ENCODE measurements at regions not wholly inside any gene's neighbourhood (a gene's known extent, or its start where the extent isn't known, plus 50 kb on each side); places are given as distances from the start of the nearest gene placed in this dataset.

DNA sequence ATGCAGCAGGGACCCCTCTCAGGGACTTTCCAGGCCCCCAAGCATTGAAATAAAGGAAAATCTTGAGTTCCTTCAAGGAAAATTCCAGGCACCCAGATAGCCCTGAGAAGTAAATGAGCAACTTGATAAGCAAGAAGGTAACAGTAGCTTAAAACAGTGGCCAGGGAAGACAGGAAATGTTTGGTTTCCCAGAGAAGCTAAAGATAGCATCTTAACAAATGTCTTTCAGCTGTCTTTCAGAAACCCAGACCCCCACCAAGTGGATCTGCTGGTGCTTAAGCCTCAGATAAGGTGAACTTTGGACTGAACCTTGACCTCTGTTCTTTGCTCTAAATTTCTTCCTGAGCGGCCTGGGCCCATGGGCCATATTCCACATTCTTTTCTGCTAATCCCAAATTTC is 117.8 kb upstream of the CST7 start:
- Histone ChIP-seq H3K4me3 (no peak overlapping the region), H3K36me3 (no peaks in the 10 kb centered on the region), H3K27me3 (no peaks in the 10 kb centered on the region), H3K4me1 (no peaks in the 10 kb centered on the region), H3K9me3 (peaks cover 0 to 9% (median 0%) of the 10 kb centered on the region in 3 donors), H3K27ac (no peak overlapping the region)
- 87 to 100% methylated on average over 1 of the region's 1 CpG for WGBS, 2 donors (ENCODE audit: low coverage in 1 of 2)
- TF ChIP-seq EP300 (IDR thresholded peaks at IDR 0.05) (no peak), CTCF (IDR thresholded peaks at IDR 0.05) (no peak), POLR2AphosphoS5 (IDR thresholded peaks at IDR 0.05) (no peak), POLR2A (IDR thresholded peaks at IDR 0.05) (no peak)
- ATAC-seq, result no peak

- Histone ChIP-seq H3K27ac (no peak overlapping the region), H3K4me1 (no peaks in the 10 kb centered on the region), H3K9me3 (peaks cover 0 to 9% (median 0%) of the 10 kb centered on the region in 3 donors), H3K27me3 (no peaks in the 10 kb centered on the region), H3K4me3 (no peak overlapping the region), H3K36me3 (no peaks in the 10 kb centered on the region)
- no peak for ATAC-seq
- 80 to 83% methylated on average over 1 of the region's 6 CpGs for WGBS, 2 donors (ENCODE audit: low coverage in 1 of 2)
- no peak for TF ChIP-seq EP300 (IDR thresholded peaks at IDR 0.05)
- no peak for TF ChIP-seq POLR2AphosphoS5 (IDR thresholded peaks at IDR 0.05)
- no peak for TF ChIP-seq CTCF (IDR thresholded peaks at IDR 0.05)
- TF ChIP-seq POLR2A (IDR thresholded peaks at IDR 0.05), result no peak
Observed at GRCh38 chr20:24832518-24832917, 116.6 kb upstream of the CST7 start.

- 71 to 83% methylated on average over 4 to 5 of the region's 6 CpGs for WGBS, 2 donors (ENCODE audit: low coverage in 1 of 2)
- no peaks in the 10 kb centered on the region for H3K4me1 ChIP-seq
- no peak overlapping the region for H3K27ac ChIP-seq
- H3K36me3 ChIP-seq, result no peaks in the 10 kb centered on the region
- no peak for ATAC-seq
- no peak overlapping the region for H3K4me3 ChIP-seq
- H3K9me3 ChIP-seq, result peaks cover 0 to 9% (median 0%) of the 10 kb centered on the region in 3 donors
- no peak for TF ChIP-seq POLR2AphosphoS5 (IDR thresholded peaks at IDR 0.05)
- TF ChIP-seq POLR2A (IDR thresholded peaks at IDR 0.05), result no peak
- no peak for TF ChIP-seq EP300 (IDR thresholded peaks at IDR 0.05)
- TF ChIP-seq CTCF (IDR thresholded peaks at IDR 0.05), result no peak
- H3K27me3 ChIP-seq, result no peaks in the 10 kb centered on the region
Observed at GRCh38 chr20:24833592-24833991, 115.5 kb upstream of the CST7 start.

DNA sequence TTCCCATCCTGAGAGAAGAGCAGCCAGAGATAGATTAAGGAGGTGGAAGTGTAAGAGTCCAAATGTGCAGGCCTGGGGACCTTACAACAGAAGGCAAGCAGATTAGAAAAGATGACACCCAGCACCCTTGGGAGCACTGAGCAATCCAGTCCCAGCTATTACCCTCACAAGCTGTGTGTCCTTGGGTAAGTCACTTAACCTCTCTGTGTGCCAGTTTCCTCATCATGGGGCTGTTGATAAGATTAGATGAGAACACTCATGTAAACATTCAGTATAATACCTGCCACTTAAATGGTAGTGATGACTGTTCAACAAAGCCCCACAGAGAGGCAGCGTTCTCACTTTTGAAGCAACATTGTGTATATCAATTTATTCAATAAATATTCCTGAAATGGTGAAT is 114.8 kb upstream of the CST7 start:
- WGBS, 2 donors (ENCODE audit: low coverage in 1 of 2), result 79 to 86% methylated on average over 1 of the region's 1 CpG
- TF ChIP-seq POLR2AphosphoS5 (IDR thresholded peaks at IDR 0.05) (no peak), CTCF (IDR thresholded peaks at IDR 0.05) (no peak), POLR2A (IDR thresholded peaks at IDR 0.05) (no peak), EP300 (IDR thresholded peaks at IDR 0.05) (no peak)
- H3K9me3 ChIP-seq, result peaks cover 0 to 9% (median 0%) of the 10 kb centered on the region in 3 donors
- H3K4me3 ChIP-seq, result no peak overlapping the region
- H3K36me3 ChIP-seq, result no peaks in the 10 kb centered on the region
- H3K27ac ChIP-seq, result no peak overlapping the region
- ATAC-seq, result no peak
- no peaks in the 10 kb centered on the region for H3K27me3 ChIP-seq
- no peaks in the 10 kb centered on the region for H3K4me1 ChIP-seq

- Histone ChIP-seq H3K4me3 (no peak overlapping the region), H3K36me3 (no peaks in the 10 kb centered on the region), H3K27ac (no peak overlapping the region), H3K9me3 (peaks cover 0 to 9% (median 0%) of the 10 kb centered on the region in 3 donors), H3K4me1 (no peaks in the 10 kb centered on the region), H3K27me3 (no peaks in the 10 kb centered on the region)
- TF ChIP-seq POLR2AphosphoS5 (IDR thresholded peaks at IDR 0.05) (no peak), POLR2A (IDR thresholded peaks at IDR 0.05) (no peak), CTCF (IDR thresholded peaks at IDR 0.05) (no peak), EP300 (IDR thresholded peaks at IDR 0.05) (no peak)
- 68 to 84% methylated on average over 2 to 5 of the region's 5 CpGs for WGBS, 2 donors (ENCODE audit: low coverage in 1 of 2)
- no peak for ATAC-seq
Observed at GRCh38 chr20:24835195-24835594, 113.9 kb upstream of the CST7 start.

Data from gastroesophageal sphincter (tissue), 4 donors.